ENCODE measurements at regions not wholly inside any gene's neighbourhood (a gene's known extent, or its start where the extent isn't known, plus 50 kb on each side); places are given as distances from the start of the nearest gene placed in this dataset.
A peak's percentile ranks its signal among the peaks of the same experiment; 100 is the strongest.
"Not testable (repeated sequence)": the region's sequence is repeated elsewhere in the genome, so short reads cannot be mapped to it uniquely, and the experiment has no call there.

- no peak for DNase-seq
Measured at GRCh38 chr5:33160871-33161270, 279.9 kb upstream of the TARS1 start.

GRCh38 chr5:33161421-33161820, 279.3 kb upstream of the TARS1 start:
- peak; percentile 6 for DNase-seq

DNA sequence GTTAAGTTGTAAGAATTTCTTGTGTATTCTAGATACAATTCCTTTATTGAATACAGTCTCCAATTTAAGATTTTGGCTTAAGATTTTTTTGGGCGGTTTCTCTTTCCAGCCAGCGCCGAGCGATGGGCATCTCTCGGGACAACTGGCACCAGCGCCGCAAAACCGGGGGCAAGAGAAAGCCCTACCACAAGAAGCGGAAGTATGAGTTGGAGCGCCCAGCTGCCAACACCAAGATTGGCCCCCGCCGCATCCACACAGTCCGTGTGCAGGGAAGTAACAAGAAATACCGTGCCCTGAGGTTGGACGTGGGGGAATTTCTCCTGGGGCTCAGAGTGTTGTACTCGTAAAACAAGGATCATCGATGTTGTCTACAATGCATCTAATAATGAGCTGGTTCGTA, 278.7 kb upstream of the TARS1 start:
- no peak for DNase-seq

DNA sequence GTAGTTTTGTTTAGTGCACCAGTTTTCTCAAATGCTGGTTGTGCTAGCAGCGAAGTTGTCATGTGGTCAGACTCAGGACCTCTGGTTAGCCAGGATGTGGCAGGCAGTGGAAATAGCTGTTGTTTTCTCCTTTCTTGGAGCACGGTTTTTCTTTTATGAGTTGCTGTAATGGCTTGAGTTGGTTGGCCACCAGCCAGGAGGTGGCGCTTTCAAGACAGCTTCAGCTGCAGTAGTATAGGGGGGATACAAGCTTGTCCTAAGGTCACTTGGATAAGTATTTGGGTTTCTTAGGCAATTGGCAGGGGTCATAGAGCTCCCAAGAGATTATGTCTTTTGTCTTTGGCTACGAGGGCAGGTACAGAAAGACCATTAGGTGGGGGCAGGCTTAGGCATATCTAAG, 274.2 kb upstream of the TARS1 start:
- no peak for DNase-seq

DNA sequence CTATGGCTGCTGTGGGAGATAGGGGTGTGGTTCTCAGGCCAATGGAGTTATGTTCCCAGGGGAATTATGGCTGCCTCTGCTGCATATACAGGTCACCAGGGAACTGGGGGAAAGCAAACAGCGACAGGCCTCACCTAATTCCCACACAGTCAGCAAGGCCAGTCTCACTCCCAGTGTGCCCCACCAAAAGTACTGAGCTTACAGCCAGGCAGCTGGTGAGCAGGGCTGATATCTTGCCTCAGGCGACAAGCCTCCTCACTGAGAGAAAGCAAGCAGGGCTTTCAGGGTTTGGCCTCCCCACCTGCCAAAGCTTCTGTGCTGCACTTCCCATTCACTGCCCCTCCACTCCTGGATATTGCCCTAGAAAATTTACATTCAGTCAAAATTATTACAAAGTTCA, 273.8 kb upstream of the TARS1 start:
- DNase-seq: no peak

GRCh38 chr5:33167541-33167940, 273.2 kb upstream of the TARS1 start:
- peak; percentile 4 for DNase-seq

GRCh38 chr5:33170411-33170810, 270.4 kb upstream of the TARS1 start:
- DNase-seq: no peak

GRCh38 chr5:33174383-33174782, 266.4 kb upstream of the TARS1 start:
- DNase-seq: no peak

- no peak for DNase-seq
Measured at GRCh38 chr5:33179301-33179700, 261.5 kb upstream of the TARS1 start.

GRCh38 chr5:33180900-33181299, 259.9 kb upstream of the TARS1 start:
- DNase-seq: peak; percentile 59

DNA sequence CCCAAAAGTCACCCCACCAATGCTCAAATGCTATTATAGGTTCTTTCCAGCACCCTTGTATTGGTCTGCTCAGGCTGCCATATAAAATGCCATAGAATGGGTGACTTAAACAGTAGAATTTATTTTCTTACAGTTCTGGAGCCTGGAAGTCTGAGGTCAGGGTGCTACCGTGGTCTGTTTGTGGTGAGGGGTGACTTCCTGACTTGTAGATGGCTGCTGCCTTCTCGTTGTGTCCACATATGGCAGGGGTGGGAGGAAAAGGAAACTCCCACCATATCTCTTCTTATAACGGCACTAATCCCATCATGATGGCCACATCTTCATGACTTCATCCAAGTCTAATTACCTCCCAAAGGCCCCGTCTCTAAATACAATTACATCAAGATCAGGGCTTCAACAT, 257.8 kb upstream of the TARS1 start:
- DNase-seq: no peak

DNA sequence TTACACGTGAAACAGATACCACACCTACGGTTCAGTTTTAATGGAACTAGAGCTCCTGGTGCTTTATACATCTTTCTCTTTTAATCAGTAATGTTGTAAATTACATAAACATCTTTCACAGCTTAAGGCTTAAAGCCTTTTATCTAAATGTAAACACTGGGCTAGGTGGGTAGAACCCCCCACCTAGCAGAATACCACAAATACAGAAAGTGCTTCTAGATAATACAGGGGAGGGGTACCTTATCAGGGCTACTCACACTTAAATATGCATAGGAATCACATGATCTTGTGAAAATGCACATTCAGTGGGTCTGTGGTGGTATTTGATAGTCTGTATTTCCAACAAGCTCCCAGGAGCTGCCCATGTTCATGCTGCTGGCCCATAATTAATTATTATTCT, 256.4 kb upstream of the TARS1 start:
- DNase-seq: no peak

GRCh38 chr5:33188089-33188488, 252.7 kb upstream of the TARS1 start:
- no peak for DNase-seq

GRCh38 chr5:33194914-33195313, 245.9 kb upstream of the TARS1 start:
- no peak for DNase-seq

DNA sequence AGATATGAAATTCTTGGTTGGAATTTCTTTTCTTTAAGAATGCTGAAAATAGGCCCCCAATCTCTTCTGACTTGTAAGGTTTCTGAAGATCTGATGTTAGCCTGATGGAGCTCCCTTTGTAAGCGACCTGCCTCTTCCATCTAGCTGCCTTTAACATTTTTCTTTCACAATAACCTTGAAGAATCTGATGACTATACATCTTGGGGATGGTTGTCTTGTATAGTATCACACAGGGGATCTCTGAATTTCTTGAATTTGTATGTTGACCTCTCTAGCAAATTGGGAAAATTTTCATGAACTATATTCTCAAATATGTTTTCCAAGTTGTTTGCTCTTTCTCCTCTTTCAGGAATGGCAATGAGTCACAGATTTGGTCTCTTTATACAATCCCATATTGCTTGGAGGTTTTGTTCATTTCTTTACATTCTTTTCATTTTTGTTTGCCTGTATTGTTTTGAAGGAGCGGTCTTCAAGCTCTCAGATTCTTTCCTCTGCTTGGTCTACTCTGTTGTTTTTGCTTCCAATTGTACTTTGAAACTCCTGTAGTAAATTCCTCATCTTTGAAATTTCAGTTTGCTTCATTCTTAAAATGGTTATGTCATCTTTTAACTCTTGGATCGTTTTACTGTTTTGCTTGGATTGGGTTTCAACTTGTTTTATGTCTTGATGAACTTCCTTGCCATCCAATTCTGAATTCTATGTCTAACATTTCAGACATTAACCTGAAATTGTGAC, 245.2 kb upstream of the TARS1 start:
- DNase-seq: peak; percentile 65

DNA sequence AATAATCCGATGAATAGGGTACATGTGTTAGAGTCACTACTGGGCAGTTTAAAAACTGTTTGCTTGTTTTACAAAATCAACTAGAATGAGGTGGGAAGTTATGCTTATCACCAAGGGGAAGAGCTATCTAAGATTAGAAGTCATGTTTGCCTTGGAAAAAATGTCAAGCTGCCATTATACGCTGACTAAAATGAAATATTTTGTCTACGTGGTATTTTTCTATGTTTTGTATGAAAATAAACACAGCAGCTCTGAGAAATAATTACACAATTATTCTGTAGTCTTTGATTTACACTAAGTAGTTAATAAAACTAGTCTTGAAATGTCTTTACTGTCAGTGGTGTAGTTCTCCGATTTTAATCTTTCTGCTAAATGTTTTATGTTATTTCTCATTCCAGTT, 241.9 kb upstream of the TARS1 start:
- no peak for DNase-seq

DNA sequence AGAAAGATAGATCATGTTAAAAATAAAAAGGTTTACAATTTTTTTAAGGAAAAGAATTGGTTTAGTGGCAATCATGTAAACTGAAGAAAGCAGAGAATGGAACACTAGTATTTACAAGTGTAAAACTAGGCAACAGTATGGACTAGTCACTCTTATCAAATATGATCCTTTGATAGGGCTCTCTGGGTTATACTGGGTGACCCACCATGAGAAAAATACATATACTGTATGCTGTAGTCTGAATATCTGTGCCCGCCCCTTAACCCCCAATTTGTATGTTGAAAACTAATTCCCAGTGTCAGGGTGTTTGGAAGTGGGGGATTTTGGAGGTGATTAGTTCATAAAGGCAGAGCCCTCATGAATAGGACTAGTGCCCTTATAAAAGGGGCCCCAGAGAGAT, 236.8 kb upstream of the TARS1 start:
- no peak for DNase-seq

GRCh38 chr5:33205079-33205478, 235.7 kb upstream of the TARS1 start:
- no peak for DNase-seq

DNA sequence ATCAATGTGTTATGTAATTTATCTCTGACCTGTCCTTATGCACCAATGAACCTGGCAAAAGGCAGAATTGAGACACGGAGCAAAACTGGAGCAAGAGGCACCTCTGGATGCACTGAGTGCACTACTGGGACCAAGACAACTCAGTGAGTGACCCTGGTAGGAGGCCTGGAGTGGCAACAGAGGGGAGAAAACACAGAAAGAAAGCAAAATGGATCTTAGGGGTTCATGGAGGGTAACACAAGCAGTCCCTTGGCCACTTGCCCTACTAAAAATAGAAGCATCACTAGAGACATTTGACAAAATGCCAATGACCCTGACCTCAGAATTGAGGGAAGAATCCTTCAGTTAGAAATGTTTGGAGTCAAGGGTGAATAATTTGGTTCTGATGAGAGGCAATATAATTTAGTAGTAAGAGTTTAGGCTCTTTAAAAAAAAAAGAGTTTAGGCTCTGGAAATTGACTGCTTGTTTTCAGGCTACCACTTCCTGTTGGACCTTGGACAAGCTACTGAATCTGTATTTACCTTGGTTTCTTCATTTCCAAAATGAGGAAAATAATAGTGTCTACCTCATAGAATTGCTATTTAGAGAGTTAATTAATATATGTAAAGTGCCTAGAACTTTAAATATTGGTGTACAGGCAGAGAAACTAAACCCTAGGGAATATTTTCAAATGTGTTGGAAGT, 234.9 kb upstream of the TARS1 start:
- DNase-seq: peak; percentile 37

DNA sequence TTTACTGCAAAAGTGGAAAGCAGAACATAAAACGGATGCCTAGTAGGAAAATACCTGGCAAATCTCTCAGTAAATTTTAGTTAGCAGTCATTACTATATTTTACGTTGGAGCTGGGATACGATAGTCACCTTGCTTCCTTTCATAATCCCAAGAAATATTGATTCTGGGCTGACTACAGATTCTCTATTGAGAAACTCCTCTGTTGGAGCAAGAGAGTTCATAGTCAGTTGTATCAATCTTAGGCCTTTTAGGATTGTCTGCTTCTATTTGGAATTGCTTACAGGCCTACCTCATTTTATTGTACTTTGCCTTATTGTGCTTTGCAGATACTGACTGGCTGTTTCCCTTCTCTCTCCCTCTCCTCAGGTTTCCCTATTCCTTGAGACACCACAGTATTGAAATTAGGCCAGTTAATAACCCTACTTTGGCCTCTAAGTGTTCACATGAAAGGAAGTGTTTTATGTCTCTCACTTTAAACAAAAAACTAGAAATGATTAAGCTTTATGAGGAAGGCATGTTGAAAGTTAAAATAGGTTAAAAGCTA, 233.7 kb upstream of the TARS1 start:
- no peak for DNase-seq

DNA sequence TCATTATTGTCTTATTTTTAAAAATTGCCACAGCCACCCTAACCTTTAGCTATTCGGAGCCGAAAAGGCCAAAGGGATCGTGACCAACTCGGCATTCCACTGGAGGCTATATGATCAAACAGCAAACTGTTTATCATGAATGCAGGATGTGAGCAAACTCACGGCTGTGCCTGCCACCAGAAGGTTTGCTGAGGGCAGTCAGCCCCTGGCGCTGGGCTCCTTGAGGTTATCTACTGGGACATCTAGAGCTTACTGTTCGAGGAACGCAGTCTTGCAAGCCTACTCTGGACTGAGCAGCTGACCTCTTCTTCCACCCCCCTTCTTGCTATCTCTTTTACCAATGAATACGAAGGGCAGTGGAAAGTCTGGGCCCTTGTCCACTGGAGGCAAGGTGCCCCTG, 231.5 kb upstream of the TARS1 start:
- no peak for DNase-seq

- not testable (repeated sequence) for DNase-seq
Measured at GRCh38 chr5:33210221-33210620, 230.5 kb upstream of the TARS1 start.

DNA sequence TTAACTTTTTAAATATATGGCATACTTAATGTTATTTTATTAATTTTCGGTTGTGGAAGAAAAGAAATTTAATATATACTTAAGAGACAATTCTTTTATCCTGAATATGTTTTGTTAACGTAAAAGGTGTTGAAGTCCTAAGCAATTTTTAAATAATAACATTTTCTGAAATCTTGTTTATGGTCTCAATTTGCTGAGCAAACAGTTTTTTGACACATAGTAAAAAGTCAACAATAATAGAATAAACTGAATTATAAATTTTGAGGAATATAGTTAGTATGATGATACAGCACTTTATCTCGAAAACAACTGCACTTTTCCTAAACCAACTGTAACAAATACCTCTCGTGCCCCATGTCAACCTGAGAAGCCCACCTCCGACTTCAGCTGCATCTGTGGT, 229.8 kb upstream of the TARS1 start:
- no peak for DNase-seq

DNA sequence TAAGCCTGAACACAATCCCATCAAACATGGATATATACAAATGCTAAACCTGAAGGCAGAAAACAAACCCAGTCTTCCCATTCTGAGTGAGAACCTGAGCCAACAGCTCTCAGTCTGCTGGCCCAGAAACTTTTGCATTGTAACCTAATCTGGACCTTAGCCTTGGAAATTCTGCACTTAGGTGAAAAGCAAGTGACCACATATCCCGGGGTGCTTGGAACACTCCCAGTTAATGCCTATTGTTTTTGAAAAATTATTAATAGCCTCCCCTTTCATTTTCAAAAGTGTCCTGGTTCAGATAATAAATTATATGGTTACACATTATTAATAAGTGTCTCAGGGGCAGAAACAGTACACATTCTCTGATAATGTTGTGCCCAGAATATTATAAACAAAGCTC, 228.3 kb upstream of the TARS1 start:
- DNase-seq: no peak

DNA sequence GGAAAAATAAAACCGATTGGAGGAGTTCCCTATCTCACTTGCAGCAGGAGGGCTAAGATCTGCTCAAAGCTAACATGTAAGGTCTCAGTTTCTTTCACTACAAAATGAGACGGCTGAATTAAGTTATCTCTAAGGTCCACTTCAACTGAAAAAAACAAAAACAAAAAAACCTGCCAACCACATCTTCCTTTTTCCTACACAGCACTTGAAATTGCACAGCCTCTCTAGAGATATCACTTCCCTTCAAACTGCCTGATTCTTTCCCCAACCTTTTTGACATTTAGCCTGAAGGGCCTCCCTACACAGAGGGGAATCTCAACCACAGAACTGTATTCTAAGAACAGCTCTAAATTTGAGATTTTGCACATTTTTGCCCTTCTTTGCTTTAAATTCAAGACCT, 227.9 kb upstream of the TARS1 start:
- DNase-seq: no peak
